Aorta (tissue), 5 donors: ENCODE measurements at regions not wholly inside any gene's neighbourhood (a gene's known extent, or its start where the extent isn't known, plus 50 kb on each side); places are given as distances from the start of the nearest gene placed in this dataset.

Source experiments
- ATAC-seq: fragments of 200-7000 bp; cut with Tn5 transposase; one replicate; pipeline ENCODE4 v1.9.1; 2022; ENCODE audit warnings: moderate library complexity; ENCODE audit not compliant: low FRiP score
- DNase-seq, 2 donors: peaks; one replicate each; pipeline ENCODE4 v3.0.0-alpha.2; 2020
- H3K27ac ChIP-seq, 2 donors: one replicate each; pipeline ENCODE4 v1.5.1; 2013; ENCODE audit warnings: low read length in 2 of 2, mild to moderate bottlenecking in 2 of 2, moderate library complexity in 2 of 2, control low read depth in 1 of 2, inconsistent platforms in 1 of 2, low read depth in 1 of 2
- H3K27me3 ChIP-seq, 2 donors: one replicate each; pipeline ENCODE4 v1.6.1; 2013; ENCODE audit warnings: control low read depth in 1 of 2, low read length in 1 of 2, mild to moderate bottlenecking in 1 of 2, moderate library complexity in 1 of 2; ENCODE audit not compliant: insufficient read depth in 2 of 2, control insufficient read depth in 1 of 2
- H3K36me3 ChIP-seq, 2 donors: one replicate each; pipeline ENCODE4 v1.6.1; 2013; ENCODE audit warnings: control low read depth in 1 of 2, low read length in 1 of 2, mild to moderate bottlenecking in 1 of 2; ENCODE audit not compliant: insufficient read depth in 2 of 2, control insufficient read depth in 1 of 2
- H3K4me1 ChIP-seq, 2 donors: one replicate each; pipeline ENCODE4 v1.6.1; 2013; ENCODE audit warnings: low read length in 2 of 2, control low read depth in 1 of 2, mild to moderate bottlenecking in 1 of 2, moderate library complexity in 1 of 2; ENCODE audit not compliant: insufficient read depth in 2 of 2, control insufficient read depth in 1 of 2
- H3K4me3 ChIP-seq, 2 donors: one replicate each; pipeline ENCODE4 v1.5.1; 2013; ENCODE audit warnings: low read length in 2 of 2, control low read depth in 1 of 2, mild to moderate bottlenecking in 1 of 2
- H3K9me3 ChIP-seq: one replicate; pipeline ENCODE4 v1.6.1; 2013; ENCODE audit warnings: mild to moderate bottlenecking, low read length; ENCODE audit not compliant: control insufficient read depth
- WGBS, 2 donors: extraction: QIAGEN DNeasy Blood & Tissue Kit; methylation state at CpG; one replicate each; pipeline ENCODE4 v1.1.7; 2013; 5-methylcytosine and 5-hydroxymethylcytosine counted together
- intact Hi-C, 2 donors: fragments of 100-400 bp; cut with DNase I; formaldehyde crosslinking; loops; one replicate each; pipeline versions ENCODE4 v1.14.2 to v1.15.0; 2022
- donor health status: healthy with polysubstance abuse.
- donor health status: Bipolar disorder and iron deficiency.
- donor health status: DM: no; HTN: no; CAD: no.
- donor health status: DM: no; HTN: no; CAD: no.
- donor health status: DM: yes; HTN: yes; CAD: no.

DNA sequence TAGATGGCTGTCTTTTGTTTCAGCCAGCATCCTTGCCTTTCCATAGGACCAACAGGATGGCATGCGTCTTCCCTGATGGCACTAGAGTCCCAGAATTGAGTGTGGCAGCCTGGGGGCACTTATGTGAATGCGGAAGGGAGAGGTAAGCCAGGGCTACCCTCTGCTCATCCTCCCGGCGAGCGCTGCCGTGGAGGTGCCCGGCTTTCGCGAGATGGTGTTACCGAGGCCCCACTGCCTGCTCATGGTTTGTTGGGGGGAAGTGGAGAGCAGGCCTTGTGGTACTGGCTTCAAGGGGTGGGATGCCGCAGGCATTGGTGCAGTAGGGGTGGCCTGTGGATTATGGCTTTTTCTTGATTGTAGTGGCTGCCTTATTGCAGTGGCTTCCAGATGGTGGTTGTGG lies 174.3 kb downstream of the AACS start:
- WGBS, 2 donors, result 98% methylated on average over 11 of the region's 11 CpGs
- DNase-seq, result no peak
- Histone ChIP-seq H3K27me3 (no peaks in the 10 kb centered on the region), H3K9me3 (peaks cover 2% of the 10 kb centered on the region), H3K27ac (no peak overlapping the region), H3K4me3 (no peak overlapping the region), H3K36me3 (no peaks in the 10 kb centered on the region), H3K4me1 (no peaks in the 10 kb centered on the region)
- ATAC-seq, result no peak
- intact Hi-C loops, result no loop called here

DNA sequence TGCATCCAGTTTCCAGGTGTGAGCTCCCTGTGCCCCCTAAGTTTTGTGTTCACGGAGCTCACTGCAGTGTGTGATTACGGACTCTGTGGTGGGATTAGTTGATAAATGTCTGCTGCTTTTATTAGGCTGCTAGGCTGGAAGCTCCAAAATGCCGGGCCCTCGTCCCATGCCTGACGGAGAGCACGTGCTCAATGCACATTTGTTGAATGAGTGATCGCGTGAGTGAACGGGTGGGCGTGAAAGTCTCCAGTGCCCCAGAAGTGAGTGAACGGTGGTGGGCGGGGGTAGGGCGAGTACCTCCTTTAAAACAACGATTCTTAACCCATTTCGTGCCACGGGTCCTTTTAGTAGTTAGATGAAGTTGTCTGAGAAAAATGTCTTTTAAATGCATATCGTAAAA lies 175.5 kb downstream of the AACS start:
- Histone ChIP-seq H3K27me3 (no peaks in the 10 kb centered on the region), H3K4me1 (no peaks in the 10 kb centered on the region), H3K9me3 (peaks cover 2% of the 10 kb centered on the region), H3K36me3 (no peaks in the 10 kb centered on the region), H3K27ac (no peak overlapping the region), H3K4me3 (no peak overlapping the region)
- DNase-seq (no peak), ATAC-seq (no peak)
- 52 to 58% methylated on average over 17 of the region's 17 CpGs for WGBS, 2 donors
- intact Hi-C loops, result no loop called here

DNA sequence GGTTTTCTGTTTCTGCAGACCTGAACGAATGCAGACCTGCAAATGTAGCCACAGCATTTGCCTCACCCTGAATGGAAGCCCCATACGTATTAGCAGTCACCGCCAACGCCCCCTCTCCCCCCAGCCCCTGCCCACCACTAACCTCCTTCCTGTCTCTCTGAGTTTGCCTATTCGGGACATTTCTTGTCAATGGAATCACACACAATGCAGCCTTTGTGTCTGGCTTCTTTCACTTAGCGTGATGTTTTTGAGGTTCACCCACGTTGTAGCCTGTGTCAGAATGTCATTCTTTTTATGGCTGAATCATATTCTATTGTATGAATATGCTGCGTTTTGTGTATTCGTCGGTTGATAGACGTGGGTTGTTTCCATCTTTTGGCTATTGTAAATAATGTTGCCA lies 178.6 kb downstream of the AACS start:
- H3K27ac ChIP-seq, result no peak overlapping the region
- H3K36me3 ChIP-seq, result no peaks in the 10 kb centered on the region
- no peaks in the 10 kb centered on the region for H3K4me1 ChIP-seq
- intact Hi-C loops, result no loop called here
- ATAC-seq (no peak), DNase-seq (no peak)
- 85 to 86% methylated on average over 11 of the region's 11 CpGs for WGBS, 2 donors
- no peaks in the 10 kb centered on the region for H3K27me3 ChIP-seq
- H3K9me3 ChIP-seq, result peaks cover 2% of the 10 kb centered on the region
- H3K4me3 ChIP-seq, result no peak overlapping the region

DNA sequence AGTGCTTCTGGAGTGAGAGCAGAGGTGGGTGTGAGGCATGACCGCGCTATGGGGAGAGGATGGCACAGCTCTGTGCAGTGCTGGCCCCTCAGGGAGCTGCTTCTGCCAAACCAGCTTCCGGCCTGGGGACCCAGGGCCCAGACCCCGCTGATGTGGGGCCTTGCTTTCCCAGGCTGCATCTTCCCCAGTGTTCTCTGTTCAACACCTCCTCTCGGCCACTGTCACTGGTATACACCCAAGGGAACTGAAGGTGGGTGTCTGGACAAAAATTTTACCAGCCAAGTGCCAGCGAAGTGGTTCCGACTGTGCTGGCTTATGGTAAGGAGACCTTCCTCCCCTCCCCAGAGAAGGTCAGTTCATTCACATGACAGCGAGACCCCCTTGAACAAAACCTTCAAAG lies 179.1 kb downstream of the AACS start:
- Histone ChIP-seq H3K36me3 (no peaks in the 10 kb centered on the region), H3K27ac (no peak overlapping the region), H3K4me3 (no peak overlapping the region), H3K9me3 (peaks cover 2% of the 10 kb centered on the region), H3K27me3 (no peaks in the 10 kb centered on the region), H3K4me1 (no peaks in the 10 kb centered on the region)
- intact Hi-C loops, result no loop called here
- ATAC-seq (no peak), DNase-seq (no peak)
- WGBS, 2 donors, result 94 to 95% methylated on average over 8 of the region's 8 CpGs

DNA sequence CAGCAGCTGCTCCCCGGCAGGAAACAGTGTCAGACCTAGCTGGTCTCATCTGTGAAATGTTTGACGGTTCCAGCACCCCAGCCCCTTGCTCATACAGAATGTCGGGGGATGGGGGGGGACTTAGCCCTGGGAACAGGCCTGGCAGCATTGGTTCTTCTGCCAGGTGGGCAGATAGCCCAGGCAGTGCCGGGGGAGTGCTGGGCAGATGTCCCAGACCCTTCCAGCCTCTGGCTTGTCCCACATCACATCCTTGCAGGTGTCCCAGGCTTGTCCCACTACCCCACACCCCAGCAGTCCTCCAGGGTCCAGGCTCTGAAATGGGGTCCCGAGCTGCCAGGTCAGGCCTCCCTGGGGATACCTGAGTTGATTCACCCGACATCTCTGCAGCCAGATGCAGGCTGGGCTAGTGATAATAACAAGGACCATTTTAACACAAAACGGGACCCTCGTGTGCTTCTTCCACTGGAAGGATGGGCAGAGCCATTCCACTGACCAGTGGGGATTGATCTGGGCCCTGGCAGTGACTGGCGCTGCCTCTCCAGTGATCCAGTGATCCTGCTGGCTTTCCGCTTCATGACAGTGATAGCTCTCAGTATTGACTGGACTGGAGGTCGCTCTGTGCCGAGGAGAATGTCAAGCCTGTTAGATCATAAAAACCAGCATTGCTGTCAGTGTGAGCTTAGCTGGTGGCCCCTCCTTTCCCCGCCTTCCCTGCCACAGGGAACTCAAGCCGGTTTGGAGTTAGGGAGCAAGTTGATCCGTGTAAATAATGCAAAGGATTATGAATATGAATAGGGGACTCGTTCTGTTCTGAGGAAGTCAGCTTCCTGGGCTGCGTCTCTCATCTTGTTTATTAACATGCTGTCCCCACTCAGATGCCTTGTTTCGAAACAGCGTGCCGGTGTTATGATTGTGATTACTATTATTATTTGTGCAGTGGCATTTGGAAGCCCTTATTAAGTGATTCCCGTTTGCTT lies 180.6 kb downstream of the AACS start:
- DNase-seq (no peak), ATAC-seq (no peak)
- intact Hi-C loops, result no loop called here
- H3K27ac ChIP-seq, result no peak overlapping the region
- H3K9me3 ChIP-seq, result no peaks in the 10 kb centered on the region
- H3K4me3 ChIP-seq, result no peak overlapping the region
- no peaks in the 10 kb centered on the region for H3K36me3 ChIP-seq
- H3K4me1 ChIP-seq, result no peaks in the 10 kb centered on the region
- 42 to 45% methylated on average over 21 of the region's 21 CpGs for WGBS, 2 donors
- no peaks in the 10 kb centered on the region for H3K27me3 ChIP-seq

DNA sequence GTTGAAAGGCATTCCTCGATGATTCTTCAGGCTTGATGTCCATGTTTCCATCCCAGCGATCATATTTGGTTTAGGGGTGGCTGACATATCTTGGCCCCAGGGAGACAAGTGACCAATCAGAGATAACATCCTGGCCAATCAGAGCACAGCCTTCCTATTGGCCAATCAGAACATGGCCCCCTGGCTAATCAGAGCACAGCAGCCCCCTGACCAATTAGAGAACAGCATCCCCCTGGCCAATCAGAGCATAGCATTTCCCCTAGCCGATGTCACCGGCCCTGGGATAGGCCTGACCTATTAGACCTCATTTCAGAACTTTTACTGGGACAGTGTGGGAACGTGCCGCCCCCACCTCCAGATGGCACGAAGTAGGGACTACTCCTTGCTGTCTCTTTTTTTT lies 182.2 kb downstream of the AACS start:
- Histone ChIP-seq H3K4me3 (no peak overlapping the region), H3K4me1 (no peaks in the 10 kb centered on the region), H3K36me3 (no peaks in the 10 kb centered on the region), H3K27me3 (no peaks in the 10 kb centered on the region), H3K9me3 (no peaks in the 10 kb centered on the region), H3K27ac (no peak overlapping the region)
- 96% methylated on average over 7 of the region's 7 CpGs for WGBS, 2 donors
- DNase-seq, result no peak
- ATAC-seq, result no peak
- intact Hi-C loops, result no loop called here

DNA sequence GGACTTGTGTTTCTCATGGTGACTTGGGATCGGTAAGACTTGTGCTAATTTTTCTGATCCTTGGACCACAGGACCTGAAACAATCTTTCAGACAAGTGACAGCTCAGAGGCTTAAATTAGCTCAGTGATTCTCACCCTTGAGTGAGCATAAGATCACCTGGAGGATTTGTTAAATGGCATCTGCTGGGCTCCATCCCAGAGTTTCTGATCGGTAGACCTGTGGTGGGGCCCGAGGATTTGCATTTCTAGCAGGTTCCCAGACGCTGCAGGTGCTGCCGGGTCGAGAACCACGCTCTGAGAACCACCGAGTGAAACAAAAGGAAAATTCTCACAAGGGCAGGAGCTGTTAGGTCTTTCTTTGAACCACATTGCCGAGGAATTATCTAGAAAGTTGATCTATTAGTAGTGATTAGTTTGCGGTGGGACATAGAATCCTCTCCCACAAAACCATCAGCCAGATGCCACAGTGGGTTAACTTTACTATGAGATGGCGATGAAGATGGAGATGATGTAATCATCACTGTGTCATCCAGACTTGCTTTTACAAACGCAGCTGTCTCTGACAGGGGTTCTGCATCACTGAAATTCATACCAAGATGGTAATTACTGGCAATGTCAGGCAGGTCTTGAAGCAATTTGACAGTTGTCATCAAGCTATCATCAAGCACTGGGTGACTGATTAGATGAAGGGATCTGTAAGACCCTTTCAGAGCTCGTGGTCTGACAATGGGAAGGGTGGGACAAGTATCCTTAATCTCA lies 184.0 kb downstream of the AACS start:
- H3K4me3 ChIP-seq, result no peak overlapping the region
- 83 to 88% methylated on average over 13 of the region's 13 CpGs for WGBS, 2 donors
- DNase-seq (no peak), ATAC-seq (no peak)
- no peaks in the 10 kb centered on the region for H3K4me1 ChIP-seq
- no peaks in the 10 kb centered on the region for H3K27me3 ChIP-seq
- H3K27ac ChIP-seq, result no peak overlapping the region
- intact Hi-C loops, result no loop called here
- H3K36me3 ChIP-seq, result no peaks in the 10 kb centered on the region
- H3K9me3 ChIP-seq, result no peaks in the 10 kb centered on the region

DNA sequence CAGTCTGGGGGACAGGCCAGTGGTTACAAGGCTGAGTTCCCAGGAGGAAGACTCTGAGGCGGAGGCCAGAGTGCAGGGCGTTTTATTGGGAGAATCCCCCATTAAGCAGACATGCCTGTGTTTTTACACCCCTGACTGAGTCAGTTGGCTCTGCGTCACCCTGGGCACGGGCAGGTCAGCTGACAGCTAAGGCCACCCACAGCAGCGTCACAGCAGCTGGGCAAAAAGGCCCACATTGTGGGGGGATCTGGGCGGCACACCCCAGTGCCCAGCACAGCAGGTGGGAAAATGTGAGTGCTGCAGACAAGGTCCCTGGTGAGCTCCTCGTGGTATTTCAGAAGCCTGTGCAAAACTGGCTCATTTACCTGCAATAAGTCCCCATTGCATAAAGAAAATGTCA lies 184.7 kb downstream of the AACS start:
- DNase-seq (no peak), ATAC-seq (no peak)
- WGBS, 2 donors, result 80 to 81% methylated on average over 7 of the region's 7 CpGs
- Histone ChIP-seq H3K27me3 (no peaks in the 10 kb centered on the region), H3K4me3 (no peak overlapping the region), H3K27ac (no peak overlapping the region), H3K4me1 (no peaks in the 10 kb centered on the region), H3K9me3 (no peaks in the 10 kb centered on the region), H3K36me3 (no peaks in the 10 kb centered on the region)
- intact Hi-C loops, result no loop called here

DNA sequence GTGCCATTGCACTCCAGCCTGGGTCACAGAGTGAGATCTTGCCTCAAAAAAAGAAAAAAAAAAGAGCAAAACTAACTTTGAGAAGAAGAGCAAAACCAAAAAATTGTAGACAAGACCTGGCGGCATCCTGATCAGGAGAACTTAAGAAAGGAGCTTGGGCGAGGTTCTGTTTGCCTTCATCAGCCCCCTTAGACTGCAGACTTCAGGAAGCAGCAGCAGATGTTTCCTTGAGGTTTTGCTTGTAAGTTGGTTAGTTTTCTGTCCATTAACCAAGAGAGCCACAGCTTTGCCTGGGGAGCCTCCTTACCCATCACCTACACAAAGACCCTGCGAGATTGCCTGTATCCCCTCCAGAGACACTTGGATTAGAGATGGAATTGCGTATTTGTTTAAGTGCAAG lies 189.0 kb downstream of the AACS start:
- Histone ChIP-seq H3K27me3 (no peaks in the 10 kb centered on the region), H3K27ac (no peak overlapping the region), H3K4me3 (no peak overlapping the region), H3K9me3 (peaks cover 5% of the 10 kb centered on the region), H3K4me1 (no peaks in the 10 kb centered on the region), H3K36me3 (no peaks in the 10 kb centered on the region)
- 84 to 91% methylated on average over 4 of the region's 4 CpGs for WGBS, 2 donors
- ATAC-seq (no peak), DNase-seq (no peak)
- intact Hi-C loops, result no loop called here
